Stimulated activated CD4-positive, alpha-beta T cell treated with anti-CD3 and anti-CD28 coated beads, Interleukin-2, amount 100 ng/mL, for 24 hours (primary cell): ENCODE measurements at regions not wholly inside any gene's neighbourhood (a gene's known extent, or its start where the extent isn't known, plus 50 kb on each side); places are given as distances from the start of the nearest gene placed in this dataset.
"Not testable (repeated sequence)": the region's sequence is repeated elsewhere in the genome, so short reads cannot be mapped to it uniquely, and the experiment has no call there.

Experiments
- DNase-seq, 2 donors: peaks; one replicate each; pipeline ENCODE4 v3.0.0-alpha.2; 2020

- DNase-seq: no peak
Observed at GRCh38 chr11:23377909-23378308, 517.6 kb upstream of the CCDC179 start.

DNA sequence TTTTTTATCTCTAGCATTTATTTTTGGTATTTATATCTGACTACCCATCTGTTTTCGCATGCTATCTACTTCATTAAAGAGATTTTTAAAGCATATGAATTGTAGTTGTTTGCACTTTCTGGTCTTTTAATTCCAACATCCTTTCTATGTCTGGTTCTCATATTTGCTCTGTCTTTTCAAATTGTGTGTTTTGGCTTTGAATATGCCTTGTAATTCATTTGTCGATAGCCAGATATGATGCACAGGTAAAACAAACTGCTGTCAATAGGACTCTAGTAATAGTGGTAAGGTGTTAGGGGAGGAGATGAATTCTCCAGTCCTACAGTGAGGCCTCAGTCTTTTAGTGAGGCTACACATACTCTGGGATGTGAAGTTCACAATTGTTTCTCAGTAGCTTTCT is 530.8 kb upstream of the CCDC179 start:
- DNase-seq: no peak

- DNase-seq: no peak
Observed at GRCh38 chr11:23398052-23398451, 537.8 kb upstream of the CCDC179 start.

GRCh38 chr11:23399995-23400394 is 539.7 kb upstream of the CCDC179 start:
- no peak for DNase-seq

GRCh38 chr11:23403210-23404185 is 543.2 kb upstream of the CCDC179 start:
- DNase-seq: no peak

GRCh38 chr11:23404225-23405160 is 544.2 kb upstream of the CCDC179 start:
- DNase-seq: no peak

- no peak for DNase-seq
Observed at GRCh38 chr11:23405350-23405937, 545.2 kb upstream of the CCDC179 start.

- no peak for DNase-seq
Observed at GRCh38 chr11:23406131-23406819, 546.0 kb upstream of the CCDC179 start.

DNA sequence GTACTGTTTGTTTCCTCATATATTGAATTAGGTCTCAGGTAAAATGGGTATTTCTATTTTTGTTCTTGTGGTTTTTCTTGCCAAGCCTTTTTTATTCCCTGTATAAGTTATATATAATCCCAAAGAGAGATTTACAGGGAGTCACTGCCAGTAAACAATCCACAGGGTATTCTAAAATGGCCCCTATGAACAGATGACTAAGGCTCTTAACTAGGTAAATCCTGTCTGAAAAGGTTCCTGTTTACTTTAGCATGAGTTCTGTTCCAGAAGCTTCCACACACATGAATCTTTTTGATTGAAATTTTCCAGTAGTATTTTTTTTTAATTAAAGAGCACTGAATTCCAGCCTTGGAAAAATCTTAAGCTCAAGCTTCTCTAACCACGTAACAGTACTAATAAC is 552.8 kb upstream of the CCDC179 start:
- no peak for DNase-seq

- DNase-seq: no peak
Observed at GRCh38 chr11:23423104-23423503, 562.8 kb upstream of the CCDC179 start.

GRCh38 chr11:23423656-23424055 is 563.4 kb upstream of the CCDC179 start:
- no peak for DNase-seq

GRCh38 chr11:23425381-23425780 is 565.1 kb upstream of the CCDC179 start:
- no peak for DNase-seq

GRCh38 chr11:23429569-23429968 is 569.3 kb upstream of the CCDC179 start:
- no peak for DNase-seq

DNA sequence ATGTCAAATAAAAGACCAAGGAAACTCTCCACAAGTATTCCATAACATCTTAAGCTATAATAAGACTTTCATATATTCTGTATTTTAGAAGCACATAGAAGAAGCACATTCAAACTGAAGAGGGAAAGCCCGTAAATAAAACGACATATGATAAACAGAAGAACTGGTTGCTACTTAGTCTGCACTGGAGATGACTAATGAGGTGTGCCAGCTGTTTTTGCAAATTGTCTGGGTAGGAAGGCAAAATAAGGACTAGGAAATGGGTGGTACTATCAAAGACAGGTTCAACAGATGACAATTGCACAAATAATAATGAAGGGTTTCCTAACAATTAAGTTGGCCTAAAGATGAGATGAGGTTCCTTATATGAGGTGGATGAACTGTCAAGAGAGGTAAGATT is 593.2 kb upstream of the CCDC179 start:
- no peak for DNase-seq

DNA sequence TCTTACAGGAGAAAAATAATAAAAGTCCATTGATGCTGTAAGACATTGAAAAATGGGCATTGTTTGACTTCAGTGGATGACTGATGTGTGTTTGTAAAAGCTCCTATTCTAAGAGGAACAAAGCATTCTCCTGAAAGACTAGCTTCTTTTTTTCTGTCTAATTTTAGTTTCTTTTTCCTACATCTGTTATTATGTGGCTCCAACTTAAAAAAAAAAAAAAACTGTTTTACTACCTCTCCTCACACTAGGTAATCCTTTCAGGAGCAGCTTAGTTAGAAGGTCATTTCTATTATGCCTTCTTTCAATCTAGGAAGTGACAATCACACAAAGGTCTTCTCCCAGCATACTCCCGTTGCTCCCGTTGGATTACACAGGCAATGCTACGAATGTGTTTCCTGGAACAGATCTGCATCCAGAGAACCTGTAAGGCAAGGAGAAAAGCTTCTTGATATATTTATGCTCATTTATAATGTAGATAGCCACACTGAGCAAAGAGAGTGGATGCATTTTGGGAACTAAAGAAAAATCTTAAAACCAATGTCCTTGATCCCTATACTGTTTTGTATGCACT is 595.1 kb upstream of the CCDC179 start:
- DNase-seq: no peak

GRCh38 chr11:23457641-23458040 is 597.4 kb upstream of the CCDC179 start:
- DNase-seq: no peak

DNA sequence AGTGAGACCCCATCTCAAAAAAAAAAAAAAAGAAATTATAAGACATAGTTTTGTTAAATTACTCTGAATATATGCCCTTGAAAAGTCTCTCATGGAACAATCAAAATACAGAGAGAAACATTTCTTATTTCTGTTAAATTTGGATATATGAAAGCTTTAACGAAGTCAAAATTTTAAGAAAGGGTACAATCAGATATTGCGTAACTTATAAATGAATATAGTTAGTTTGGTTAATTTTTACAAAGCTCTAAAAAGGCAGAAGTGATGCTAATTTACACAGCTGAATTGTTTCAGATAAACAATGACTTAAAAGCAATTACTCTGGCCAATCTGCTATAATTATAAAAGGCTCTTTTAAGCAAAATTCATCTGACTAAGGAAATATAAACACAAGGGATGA is 611.6 kb upstream of the CCDC179 start:
- no peak for DNase-seq

DNA sequence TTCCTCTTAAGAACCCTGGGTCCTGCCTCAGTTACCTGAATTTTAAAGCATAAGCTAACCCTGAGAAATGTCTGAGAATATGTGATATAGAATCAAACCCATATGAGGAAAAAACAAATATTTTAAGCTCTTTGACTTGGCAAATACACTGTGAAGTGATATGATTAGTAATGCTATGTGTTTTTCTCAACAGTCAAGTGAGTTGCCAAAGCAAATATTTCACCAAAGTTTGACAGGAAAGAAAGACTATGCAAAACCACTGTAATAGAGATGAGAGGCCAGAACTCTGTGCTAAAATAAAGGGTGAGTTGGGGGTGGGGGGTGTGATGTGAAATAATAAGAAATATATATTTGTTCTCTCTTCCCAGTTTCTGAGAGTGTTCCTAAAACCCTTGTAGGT is 613.5 kb upstream of the CCDC179 start:
- no peak for DNase-seq

- no peak for DNase-seq
Observed at GRCh38 chr11:23480736-23481135, 620.5 kb upstream of the CCDC179 start.

DNA sequence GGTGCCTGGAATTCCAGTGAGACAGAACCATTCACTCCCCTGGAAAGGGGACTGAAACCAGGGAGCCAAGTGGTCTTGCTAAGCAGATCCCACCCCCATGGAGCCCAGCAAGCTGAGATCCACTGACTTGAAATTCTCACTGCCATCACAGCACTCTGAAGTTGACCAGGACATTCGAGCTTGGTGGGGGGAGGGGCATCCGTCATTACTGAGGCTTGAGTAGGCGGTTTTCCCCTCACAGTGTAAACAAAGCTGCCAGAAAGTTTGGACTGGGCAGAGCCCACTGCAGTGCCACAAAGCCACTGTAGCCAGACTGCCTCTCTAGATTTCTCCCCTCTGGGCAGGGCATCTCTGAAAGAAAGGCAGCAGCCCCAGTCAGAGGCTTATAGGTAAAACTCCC is 623.9 kb upstream of the CCDC179 start:
- DNase-seq: not testable (repeated sequence)

DNA sequence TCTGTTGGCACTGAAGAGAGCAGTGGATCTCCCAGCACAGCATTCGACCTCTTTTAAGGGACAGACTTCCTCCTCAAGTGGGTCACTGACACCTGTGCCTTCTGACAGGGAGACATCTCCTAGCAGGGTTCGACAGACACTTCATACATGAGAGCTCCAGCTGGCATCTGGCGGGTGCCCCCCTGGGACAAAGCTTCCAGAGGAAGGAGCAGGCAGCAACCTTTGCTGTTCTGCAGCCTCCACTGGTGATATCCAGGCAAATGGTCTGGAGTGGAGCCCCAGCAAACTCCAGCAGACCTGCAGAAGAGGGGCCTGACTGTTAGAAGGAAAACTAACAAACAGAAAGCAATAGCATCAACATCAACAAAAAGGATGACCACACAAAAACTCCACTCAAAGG is 624.3 kb upstream of the CCDC179 start:
- not testable (repeated sequence) for DNase-seq

DNA sequence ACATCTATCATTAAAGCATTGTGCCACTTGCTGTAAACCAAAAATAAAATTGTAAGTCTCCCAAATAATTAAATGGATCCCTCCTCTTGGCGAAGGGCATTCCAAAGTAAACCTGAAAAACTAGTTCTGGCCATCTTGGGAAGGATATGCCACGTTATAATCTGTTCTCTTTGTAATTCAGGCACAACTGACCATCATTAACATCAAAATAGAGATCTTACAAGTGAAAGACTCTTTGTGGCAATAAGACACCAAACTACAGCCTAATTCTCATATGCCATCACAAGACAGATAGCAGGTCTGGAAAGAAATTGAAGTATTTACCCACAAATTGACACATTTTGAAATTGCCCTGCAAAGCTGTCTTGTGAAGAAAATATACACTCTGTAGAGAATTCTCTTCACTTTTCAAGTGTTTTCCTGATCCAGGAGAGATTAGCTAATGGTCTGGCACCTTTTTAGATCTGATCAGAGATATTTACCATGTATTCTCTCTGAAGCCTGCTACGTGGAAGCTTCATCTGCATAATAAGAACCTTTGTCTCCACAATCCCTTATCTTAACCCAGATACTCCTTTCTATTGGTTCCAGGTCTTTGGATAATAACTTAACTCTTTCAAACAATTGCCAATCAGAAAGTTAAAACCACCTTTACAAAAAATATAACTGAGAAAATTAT is 630.4 kb upstream of the CCDC179 start:
- no peak for DNase-seq
